ENCODE measurements at regions not wholly inside any gene's neighbourhood (a gene's known extent, or its start where the extent isn't known, plus 50 kb on each side); places are given as distances from the start of the nearest gene placed in this dataset.

DNA sequence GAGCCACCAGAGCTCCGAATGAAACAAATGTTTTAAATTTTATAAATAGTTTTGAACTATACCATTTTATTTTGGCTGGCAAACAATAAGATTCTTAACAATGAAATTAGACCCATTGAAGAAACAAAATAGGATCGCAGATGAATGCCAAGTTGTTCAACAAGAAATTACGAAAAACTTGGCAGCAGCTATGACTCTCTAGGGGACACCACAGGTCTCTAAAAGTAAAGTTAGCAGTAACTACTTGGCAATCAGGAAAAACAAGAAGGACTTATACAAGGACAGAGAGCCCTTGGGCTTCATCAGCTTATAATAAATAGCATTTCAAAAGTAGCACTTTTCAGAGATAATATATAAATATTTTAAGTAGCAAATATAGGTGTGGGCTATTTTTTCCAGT is 603.8 kb upstream of the PSMD7 start (continued):
- TF ChIP-seq, protein P1, sequence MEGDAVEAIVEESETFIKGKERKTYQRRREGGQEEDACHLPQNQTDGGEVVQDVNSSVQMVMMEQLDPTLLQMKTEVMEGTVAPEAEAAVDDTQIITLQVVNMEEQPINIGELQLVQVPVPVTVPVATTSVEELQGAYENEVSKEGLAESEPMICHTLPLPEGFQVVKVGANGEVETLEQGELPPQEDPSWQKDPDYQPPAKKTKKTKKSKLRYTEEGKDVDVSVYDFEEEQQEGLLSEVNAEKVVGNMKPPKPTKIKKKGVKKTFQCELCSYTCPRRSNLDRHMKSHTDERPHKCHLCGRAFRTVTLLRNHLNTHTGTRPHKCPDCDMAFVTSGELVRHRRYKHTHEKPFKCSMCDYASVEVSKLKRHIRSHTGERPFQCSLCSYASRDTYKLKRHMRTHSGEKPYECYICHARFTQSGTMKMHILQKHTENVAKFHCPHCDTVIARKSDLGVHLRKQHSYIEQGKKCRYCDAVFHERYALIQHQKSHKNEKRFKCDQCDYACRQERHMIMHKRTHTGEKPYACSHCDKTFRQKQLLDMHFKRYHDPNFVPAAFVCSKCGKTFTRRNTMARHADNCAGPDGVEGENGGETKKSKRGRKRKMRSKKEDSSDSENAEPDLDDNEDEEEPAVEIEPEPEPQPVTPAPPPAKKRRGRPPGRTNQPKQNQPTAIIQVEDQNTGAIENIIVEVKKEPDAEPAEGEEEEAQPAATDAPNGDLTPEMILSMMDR (IDR thresholded peaks at IDR 0.05): no peak
- no peak for TF ChIP-seq FOXJ3 (CRISPR knock-in tag; IDR thresholded peaks at IDR 0.05)

DNA sequence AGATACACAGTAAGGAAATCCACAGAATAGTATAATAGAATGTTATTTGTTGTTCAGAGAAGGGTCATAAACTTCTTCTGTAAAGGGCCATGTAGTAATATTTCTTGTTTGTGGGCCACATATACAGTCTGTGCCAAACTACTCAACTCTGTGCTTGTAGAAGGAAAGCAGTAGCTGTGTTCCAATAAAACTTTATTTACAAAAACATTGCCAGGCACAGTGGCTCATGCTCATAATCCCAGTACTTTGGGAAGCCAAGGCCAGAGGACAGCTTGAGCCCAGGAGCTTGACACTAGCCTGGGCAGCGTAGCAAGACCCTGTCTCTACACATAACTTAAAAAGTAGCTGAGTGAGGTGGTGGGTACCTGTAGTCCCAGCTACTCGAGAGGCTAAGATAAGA is 612.8 kb upstream of the PSMD7 start:
- Histone ChIP-seq H3K9ac (no peak overlapping the region), H3K27ac (ENCODE audit: low read depth in 2 of 2, low read length in 1 of 2) (no peak overlapping the region), H3K9me3 (no peaks in the 10 kb centered on the region), H2AFZ (ENCODE audit: low read depth) (no peak overlapping the region), H3K79me2 (ENCODE audit: insufficient read depth) (no peaks in the 10 kb centered on the region), H3K36me3 (replicated peaks in 1 of 2; ENCODE audit: control insufficient read depth in 1 of 2, insufficient read depth in 2 of 2, low read length in 1 of 2) (no peaks in the 10 kb centered on the region), H3K27me3 (ENCODE audit: insufficient read depth) (no peaks in the 10 kb centered on the region), H3K4me3 (ENCODE audit: low read depth in 2 of 2, low read length in 1 of 2) (no peak overlapping the region), H3K4me1 (ENCODE audit: control insufficient read depth in 1 of 2, insufficient read depth in 2 of 2, low read depth in 1 of 2, low read length in 1 of 2) (no peaks in the 10 kb centered on the region), H3F3A (replicated peaks; ENCODE audit: insufficient read depth) (no peaks in the 10 kb centered on the region), H3K4me2 (no peak overlapping the region), H4K20me1 (ENCODE audit: insufficient read depth) (no peaks in the 10 kb centered on the region), H3K9me2 (no peaks in the 10 kb centered on the region)
- no peak for DNase-seq
- TF ChIP-seq TAF1 (IDR thresholded peaks at IDR 0.05; ENCODE audit: borderline replicate concordance, low read depth, low read length): no peak
- TF ChIP-seq RXRA (IDR thresholded peaks at IDR 0.05; ENCODE audit: borderline replicate concordance, low read depth): no peak
- TF ChIP-seq YY1 (IDR thresholded peaks at IDR 0.05; ENCODE audit: low read depth): no peak
- TF ChIP-seq MEF2A (IDR thresholded peaks at IDR 0.05; ENCODE audit: borderline replicate concordance, low read depth): no peak
- TF ChIP-seq EP300 (IDR thresholded peaks at IDR 0.05; ENCODE audit: borderline replicate concordance in 1 of 2, low read depth in 1 of 2, low read length in 1 of 2): no peak
- TF ChIP-seq ELF1 (IDR thresholded peaks at IDR 0.05): no peak
- no peak for TF ChIP-seq TEAD4 (IDR thresholded peaks at IDR 0.05; ENCODE audit: borderline replicate concordance, insufficient read depth)
- TF ChIP-seq GABPA (IDR thresholded peaks at IDR 0.05; ENCODE audit: low read depth): no peak
- TF ChIP-seq, protein P2, sequence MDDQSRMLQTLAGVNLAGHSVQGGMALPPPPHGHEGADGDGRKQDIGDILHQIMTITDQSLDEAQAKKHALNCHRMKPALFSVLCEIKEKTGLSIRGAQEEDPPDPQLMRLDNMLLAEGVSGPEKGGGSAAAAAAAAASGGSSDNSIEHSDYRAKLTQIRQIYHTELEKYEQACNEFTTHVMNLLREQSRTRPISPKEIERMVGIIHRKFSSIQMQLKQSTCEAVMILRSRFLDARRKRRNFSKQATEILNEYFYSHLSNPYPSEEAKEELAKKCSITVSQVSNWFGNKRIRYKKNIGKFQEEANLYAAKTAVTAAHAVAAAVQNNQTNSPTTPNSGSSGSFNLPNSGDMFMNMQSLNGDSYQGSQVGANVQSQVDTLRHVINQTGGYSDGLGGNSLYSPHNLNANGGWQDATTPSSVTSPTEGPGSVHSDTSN (IDR thresholded peaks at IDR 0.05): no peak
- TF ChIP-seq MXI1 (IDR thresholded peaks at IDR 0.05; ENCODE audit: low read depth, low read length): no peak
- TF ChIP-seq TCF12 (IDR thresholded peaks at IDR 0.05): no peak
- TF ChIP-seq POLR2AphosphoS5 (IDR thresholded peaks at IDR 0.05; ENCODE audit: low read depth, low read length): no peak
- TF ChIP-seq NRF1 (IDR thresholded peaks at IDR 0.05; ENCODE audit: low read depth, low read length): no peak
- TF ChIP-seq, protein P3, sequence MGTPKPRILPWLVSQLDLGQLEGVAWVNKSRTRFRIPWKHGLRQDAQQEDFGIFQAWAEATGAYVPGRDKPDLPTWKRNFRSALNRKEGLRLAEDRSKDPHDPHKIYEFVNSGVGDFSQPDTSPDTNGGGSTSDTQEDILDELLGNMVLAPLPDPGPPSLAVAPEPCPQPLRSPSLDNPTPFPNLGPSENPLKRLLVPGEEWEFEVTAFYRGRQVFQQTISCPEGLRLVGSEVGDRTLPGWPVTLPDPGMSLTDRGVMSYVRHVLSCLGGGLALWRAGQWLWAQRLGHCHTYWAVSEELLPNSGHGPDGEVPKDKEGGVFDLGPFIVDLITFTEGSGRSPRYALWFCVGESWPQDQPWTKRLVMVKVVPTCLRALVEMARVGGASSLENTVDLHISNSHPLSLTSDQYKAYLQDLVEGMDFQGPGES (IDR thresholded peaks at IDR 0.05; ENCODE audit: low read depth, low read length): no peak
- no peak for TF ChIP-seq RCOR1 (IDR thresholded peaks at IDR 0.05; ENCODE audit: low read length)
- TF ChIP-seq FOSL2 (IDR thresholded peaks at IDR 0.05; ENCODE audit: borderline replicate concordance, low read depth): no peak
- TF ChIP-seq, protein P4, sequence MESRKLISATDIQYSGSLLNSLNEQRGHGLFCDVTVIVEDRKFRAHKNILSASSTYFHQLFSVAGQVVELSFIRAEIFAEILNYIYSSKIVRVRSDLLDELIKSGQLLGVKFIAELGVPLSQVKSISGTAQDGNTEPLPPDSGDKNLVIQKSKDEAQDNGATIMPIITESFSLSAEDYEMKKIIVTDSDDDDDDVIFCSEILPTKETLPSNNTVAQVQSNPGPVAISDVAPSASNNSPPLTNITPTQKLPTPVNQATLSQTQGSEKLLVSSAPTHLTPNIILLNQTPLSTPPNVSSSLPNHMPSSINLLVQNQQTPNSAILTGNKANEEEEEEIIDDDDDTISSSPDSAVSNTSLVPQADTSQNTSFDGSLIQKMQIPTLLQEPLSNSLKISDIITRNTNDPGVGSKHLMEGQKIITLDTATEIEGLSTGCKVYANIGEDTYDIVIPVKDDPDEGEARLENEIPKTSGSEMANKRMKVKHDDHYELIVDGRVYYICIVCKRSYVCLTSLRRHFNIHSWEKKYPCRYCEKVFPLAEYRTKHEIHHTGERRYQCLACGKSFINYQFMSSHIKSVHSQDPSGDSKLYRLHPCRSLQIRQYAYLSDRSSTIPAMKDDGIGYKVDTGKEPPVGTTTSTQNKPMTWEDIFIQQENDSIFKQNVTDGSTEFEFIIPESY (IDR thresholded peaks at IDR 0.05; ENCODE audit: borderline replicate concordance, low read depth): no peak
- no peak for TF ChIP-seq RFX5 (IDR thresholded peaks at IDR 0.05; ENCODE audit: low read length)
- no peak for TF ChIP-seq FOXJ3 (CRISPR knock-in tag; IDR thresholded peaks at IDR 0.05)
- TF ChIP-seq SMC3 (IDR thresholded peaks at IDR 0.05; ENCODE audit: low read depth, low read length): no peak
- CTCF ChIA-PET: no interaction called here
- 0% methylated on average over 2 of the region's 2 CpGs for WGBS (ENCODE audit: low lambda C conversion rate)
- POLR2A ChIA-PET: no interaction called here

Data from SK-N-SH (cell line).